CD4-positive, alpha-beta T cell treated with Interleukin-15 for 4 hours (primary cell): ENCODE measurements at regions not wholly inside any gene's neighbourhood (a gene's known extent, or its start where the extent isn't known, plus 50 kb on each side); places are given as distances from the start of the nearest gene placed in this dataset.

Source experiments
- DNase-seq: peaks from one replicate; pipeline ENCODE4 v3.0.0-alpha.2; 2020; ENCODE audit warnings: low spot score

DNA sequence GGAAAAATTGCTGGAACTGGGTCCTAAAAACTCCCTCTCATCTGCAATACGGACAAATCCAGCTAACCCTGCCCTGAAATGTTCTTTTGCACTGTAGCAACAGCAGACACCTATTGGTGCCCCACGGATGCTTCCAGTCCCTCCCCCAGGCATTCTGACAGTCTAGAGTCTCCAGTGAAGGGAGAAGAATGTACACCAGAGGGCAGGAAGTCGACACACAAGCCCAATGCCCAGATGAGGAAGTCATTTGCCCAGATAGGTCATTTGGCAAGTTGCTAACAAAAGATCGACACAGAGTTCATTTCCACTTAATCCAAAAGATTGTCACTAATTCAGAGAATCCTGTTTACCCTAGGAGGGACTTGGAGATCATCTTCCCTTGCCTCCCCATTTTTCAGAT, 293.0 kb upstream of the PRDM1 start:
- peak; percentile 14 for DNase-seq

DNA sequence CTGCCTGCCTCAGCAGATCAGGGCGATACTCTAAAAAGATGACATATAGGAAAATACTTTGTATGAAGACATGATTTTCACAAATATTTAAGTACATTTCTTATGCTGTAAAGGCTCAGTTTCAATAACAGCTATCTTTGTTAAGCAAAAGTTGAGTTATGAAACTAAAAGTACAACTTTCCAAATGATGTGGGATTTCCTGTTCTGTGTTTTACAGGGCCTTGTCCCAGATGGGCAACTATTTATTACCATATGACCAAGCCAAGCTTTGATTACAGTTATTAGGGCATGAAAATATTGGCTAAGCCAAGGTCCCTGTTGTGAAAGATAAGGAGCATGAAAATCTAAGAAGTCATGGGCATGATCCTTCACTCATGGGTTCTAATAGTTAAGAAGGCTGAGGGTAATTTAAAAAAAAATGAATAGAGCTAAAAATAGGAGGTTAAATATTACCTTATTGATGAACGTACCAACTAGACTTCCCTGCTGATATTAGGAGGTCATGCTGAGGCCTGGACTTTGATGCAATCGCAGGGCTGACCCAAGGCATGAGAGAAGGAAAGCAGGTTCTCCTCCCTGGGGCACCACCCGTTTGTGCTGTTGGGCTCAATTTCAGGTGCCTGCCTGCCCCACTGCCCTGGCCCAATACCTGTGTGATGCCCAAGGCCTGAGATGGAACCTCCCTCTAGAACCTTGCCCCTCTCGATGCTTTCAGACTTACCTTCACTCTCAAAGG, 294.4 kb upstream of the PRDM1 start:
- no peak for DNase-seq

DNA sequence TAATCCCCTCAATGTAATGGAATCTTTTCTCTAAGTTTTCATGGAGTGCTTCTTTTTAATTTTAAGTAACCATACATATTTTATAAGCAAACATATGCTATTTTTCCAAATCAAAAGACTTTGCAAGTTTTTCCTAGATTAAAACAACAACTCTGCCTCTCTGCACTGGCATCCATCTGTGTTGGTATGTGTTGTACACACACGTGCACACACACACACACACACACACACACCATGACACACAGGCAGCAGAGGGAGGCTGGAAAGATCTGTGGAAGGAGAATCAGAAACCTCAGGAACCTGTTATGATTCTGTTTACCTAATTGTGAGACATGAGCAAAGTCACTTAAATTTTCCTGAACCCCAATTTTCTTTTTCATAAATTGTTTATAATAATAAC, 295.0 kb upstream of the PRDM1 start:
- DNase-seq, result no peak

DNA sequence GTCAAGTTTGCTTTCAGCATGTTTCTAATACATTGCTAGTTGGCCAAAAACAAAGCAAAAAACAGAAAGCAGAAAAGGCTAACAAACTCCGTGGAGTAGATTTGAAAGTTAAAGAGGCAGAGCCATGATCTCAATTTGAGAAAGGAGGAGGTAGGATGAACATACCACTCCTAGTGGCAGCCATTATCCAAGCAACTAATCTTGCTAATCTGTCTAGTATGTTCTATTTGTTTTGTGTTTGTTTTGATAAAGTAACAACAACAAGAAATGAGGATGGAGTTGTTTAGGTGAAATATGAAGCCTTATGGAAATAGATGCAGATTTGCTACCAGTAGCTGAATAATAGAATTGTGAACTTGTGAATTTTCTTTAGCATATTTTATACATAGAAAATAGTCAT, 295.5 kb upstream of the PRDM1 start:
- no peak for DNase-seq

DNA sequence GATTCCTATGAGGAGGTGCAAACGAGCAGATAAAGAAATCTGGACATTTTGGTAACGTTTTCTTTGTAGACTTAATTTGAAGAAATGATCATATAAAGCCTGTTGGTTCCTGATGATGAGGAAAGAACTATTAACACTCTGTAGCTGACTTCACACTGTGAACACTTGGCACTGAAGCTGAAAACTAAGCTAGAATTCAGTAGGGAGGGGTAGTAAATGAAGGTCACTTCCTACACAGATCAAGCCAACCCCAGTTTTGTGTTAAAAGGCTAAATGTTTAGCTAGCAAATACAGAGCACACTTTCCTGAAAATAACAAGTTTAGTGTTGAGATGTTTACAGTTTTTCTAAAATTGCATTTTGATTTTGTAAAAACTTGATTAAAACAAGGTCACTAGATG, 296.2 kb upstream of the PRDM1 start:
- DNase-seq, result no peak

DNA sequence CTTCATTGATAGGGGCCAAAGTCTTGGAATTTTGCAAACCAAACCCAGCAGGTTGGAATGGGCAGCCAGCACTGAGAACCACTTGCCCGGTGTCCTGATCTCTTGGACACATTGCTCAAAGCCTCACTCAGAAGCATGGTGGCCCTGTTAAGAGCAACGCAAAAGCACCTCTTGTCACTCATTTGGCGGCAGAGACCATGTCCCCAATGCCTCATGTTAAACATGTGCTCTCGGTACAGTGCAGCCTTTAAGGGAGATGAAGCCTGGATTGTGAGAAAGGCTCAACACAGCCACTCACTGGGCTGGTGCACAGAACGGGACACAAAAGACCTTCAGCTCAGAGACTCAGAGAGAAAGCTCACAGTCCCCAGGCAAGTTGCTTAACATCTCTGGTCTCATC, 298.4 kb upstream of the PRDM1 start:
- no peak for DNase-seq

DNA sequence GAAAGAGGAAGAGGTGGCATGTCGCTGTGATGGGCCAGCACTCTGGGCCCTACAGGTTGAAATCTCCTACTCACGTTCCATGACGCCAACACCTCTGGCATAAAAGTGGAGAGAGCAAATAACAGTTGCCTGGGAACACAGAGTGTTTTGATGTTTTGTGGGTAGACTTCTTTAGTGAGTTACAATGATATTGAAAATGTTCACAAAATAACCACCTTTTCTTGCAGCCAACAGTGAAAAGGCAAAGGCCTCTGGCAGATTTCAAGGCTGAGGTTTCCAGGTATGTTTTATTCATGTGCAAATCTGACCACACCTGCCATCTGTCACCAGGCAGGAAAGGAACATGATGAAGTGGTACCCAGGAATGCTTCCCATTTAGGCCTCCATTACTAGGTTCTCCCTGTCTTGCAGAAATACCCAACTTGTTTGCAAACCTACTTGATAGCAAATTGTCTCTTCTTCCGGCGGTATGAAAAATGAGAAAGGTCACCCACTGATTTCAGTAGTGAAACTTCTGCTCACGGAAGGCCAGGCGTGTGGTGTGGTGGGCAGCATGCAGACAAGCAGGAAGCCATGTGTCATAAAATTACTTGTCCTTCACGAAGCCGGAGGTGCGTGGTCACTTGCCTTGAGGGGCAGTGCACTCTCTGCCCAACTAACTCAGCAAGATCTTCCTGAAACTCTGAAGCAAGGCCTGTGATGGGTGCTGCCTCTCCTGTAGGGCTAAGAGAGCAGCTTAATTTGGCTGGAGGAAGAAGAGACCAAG, 299.1 kb upstream of the PRDM1 start:
- no peak for DNase-seq

DNA sequence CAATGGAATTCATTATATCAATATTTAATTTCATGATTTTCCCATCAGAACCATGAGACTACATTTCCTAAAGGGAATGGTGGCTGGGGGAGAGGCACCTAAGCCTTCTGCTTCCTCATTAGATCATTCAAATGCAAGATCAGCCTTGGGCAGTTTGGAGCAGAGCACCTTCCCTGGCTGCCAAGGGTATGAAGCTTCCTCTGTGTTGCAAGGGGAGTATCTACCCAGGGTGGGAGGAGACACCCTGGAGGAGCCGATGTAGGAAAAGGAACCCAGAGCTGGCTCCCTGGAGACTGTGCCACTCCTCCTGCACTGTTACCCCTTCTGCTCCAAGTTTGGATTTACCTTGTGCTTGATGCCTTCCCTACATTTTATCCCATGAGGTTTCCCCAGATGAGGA, 299.7 kb upstream of the PRDM1 start:
- DNase-seq, result no peak

DNA sequence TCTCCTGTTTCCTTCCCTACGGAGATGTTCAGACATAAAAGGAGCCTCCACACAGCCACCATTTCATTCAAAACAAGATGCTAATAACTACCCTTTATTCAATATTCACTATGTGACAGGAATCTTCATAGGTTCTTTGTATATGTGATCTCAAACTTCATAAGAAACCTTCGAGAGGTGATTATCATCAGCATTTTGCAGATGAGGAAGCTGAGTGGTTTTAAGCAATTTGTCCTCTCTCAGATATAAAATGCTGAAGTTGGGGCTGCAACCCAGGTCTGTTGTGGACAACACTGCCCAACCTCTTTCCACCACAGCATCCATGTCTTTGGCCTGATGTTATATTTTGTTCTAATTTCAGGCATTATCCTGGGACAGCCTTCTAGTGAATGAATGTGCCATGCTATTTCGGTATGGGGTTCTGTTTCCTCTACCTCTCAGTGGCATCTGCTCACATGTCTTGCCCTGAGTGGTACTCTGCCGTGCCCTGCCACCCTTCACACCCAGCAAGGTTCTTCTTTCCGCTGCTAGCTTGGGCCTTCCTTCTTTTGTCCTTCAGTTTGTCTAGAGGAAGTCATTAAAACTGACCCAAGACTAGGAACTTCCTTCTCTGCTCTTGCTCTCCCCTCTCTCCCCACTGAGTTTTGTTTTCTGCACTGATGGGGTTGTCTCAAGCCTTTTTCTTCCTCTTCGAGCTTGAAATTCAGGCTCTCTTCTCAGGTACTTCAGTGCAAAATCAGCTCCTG, 300.9 kb upstream of the PRDM1 start:
- no peak for DNase-seq

DNA sequence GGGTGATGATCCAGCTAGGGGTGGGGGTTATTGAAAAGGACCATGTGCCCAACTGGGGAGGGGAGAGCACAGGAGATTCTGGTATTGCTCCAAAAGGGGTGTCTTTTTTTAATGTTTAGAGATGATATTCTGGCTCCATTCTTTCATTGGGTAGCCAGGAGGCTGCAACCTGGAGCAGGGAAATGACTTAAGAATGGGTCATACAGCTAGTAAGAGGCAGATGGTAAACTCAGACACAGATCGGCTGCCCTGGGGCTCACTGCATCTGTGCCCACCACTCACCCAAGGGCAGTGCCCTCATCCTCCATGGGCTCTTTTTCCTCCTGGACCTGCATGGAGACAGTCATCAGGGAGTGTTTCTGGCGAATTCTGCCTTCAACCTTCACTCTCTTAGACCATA, 302.0 kb upstream of the PRDM1 start:
- no peak for DNase-seq

DNA sequence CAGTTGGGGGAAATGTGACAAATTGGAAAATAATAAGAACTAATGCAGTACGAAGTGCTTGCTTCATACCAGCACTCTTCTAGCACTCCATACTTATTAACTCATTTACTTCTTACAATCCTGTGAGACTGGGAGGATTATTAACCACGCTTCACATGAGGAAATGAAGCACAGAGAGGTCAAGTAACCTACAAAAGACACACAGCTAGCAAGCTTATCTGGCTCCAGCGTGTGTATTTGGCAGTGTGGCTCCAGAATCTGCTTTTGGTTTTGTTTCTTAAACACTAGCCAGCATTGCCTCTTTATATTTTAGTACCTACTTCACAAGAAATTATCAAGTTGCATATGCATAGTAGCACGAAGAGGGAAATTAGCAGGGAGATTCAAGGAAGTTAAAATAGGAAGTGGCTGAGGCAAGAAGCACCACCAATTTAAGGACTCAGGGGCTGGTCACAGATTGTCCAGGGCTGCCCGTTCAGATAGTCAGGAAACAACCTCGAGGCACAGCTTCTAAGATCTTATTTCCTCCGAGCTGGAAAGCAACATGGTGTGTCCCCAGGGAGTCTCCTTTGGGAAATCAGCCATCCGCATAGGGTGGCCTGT, 302.7 kb upstream of the PRDM1 start:
- DNase-seq, result no peak

DNA sequence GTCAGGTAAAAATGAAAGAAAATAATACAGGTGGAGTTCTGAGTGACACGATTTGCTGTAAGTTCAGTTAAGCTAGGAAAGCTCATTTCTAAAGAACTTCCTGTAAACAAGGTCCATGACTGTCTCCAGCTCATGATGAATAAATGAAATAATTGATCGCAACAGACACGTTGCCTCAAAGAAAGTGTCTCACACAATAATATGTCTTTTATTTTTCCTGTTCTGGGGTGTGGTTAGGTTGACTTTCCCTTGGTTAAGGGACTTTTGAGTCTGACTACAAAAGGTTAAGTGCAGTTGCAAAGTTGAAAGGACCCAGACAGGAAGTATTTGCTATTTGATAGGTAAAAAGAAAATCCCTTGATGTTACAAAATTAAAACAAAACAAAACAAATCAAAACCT, 304.2 kb upstream of the PRDM1 start:
- DNase-seq, result peak; percentile 55

DNA sequence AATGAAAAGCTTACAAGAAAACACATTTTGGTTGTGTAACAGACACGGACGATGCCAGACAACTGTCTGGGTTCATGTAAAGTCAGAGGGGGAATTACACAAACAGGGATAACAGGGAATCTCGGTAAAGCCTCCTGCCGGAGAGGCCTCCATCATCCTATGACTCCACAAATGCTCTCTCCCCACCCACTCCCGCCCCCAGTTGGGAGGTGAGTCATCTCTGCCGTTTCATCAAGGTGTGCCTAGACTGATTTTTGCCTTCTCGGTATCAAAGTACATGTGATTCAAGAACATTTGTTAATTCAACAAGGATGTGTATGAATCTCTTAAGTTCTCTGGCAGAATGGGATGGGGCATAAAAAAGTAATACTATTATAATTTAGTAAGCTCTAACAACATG, 304.9 kb upstream of the PRDM1 start:
- peak; percentile 51 for DNase-seq

DNA sequence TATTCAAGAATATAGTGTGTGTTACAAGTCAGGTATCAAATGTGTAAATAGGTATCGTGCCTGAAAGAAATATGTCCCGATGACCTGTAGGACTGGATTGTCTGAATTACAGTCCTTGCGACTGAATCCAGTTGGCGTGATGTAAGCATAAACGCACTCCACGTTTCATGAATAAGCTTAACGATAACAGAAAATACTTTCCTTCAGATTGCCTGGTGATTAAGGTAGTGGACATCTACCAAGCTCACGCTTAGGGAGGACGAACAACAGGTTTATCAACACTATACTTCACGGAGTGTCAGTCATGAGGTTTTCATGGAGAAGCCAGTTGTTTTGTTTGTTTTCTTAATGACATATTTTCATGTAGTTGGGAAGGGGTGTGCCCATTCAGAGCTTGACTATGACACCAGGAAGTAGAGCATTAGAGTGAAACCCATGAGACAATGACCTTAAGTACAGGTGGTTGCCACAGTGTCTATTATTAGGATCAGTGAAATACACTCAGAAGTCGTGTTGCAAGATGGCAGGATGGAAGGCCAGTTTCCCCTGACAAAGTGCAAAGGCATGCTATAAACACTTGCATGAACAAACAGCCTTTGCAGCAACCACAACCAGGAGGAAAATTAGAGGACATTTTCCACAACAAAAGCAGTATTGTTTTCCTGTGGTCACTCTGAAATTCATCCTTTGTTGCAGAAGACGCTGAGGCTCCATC, 305.8 kb upstream of the PRDM1 start:
- DNase-seq, result no peak

DNA sequence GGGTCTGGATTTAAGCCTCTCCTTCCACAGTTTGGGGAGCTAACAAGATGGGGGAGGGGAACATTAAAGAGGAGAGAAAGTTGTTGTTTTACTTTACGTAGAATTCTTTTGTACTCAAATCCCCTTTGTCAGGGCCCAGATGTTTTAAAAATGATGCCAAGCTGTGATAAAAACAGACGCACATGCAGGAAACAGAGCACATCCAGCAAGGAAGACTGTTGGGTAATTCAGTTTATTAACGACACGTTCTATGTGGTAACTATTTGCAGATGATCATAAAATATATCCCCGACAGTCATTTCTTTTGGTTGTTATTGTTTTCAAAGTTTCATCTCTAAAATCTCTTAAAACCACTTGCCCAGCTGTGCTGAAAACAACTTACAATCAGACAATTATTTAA, 307.0 kb upstream of the PRDM1 start:
- DNase-seq, result no peak

DNA sequence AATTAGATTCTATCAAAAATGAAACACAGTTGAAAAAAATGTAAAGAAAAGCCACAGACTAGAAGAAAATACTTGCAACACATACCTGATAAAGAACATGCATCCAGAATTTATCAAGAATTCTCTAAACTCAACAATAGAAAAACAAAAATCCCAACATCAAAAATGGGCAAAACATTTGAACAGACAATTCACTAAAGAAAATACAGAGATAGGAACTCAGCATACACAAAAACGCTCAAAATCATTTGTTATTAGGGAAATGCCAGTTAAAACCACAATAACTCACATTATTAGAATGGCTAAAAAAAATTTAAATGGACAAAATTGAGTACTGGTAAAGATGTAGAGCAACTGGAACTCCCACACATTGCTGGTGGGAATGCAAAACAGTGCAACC, 311.0 kb upstream of the PRDM1 start:
- no peak for DNase-seq

DNA sequence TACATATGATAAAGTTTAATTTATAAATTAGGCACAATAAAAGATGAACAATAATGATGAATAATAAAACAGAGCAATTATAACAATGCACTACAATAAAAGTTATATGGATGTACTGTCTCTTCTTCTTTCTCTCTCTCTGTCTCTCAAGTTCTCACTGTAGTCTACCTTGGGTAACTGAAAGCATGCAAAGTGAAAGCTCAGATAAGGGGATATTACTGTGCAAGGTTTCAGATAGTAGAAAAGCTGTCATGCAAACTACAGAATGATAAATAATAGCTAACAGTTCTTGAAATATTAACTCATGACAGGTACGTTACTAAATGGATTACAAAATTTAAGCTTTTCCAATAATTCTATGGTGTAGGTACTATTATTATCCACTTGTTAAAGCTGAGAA, 311.9 kb upstream of the PRDM1 start:
- no peak for DNase-seq

DNA sequence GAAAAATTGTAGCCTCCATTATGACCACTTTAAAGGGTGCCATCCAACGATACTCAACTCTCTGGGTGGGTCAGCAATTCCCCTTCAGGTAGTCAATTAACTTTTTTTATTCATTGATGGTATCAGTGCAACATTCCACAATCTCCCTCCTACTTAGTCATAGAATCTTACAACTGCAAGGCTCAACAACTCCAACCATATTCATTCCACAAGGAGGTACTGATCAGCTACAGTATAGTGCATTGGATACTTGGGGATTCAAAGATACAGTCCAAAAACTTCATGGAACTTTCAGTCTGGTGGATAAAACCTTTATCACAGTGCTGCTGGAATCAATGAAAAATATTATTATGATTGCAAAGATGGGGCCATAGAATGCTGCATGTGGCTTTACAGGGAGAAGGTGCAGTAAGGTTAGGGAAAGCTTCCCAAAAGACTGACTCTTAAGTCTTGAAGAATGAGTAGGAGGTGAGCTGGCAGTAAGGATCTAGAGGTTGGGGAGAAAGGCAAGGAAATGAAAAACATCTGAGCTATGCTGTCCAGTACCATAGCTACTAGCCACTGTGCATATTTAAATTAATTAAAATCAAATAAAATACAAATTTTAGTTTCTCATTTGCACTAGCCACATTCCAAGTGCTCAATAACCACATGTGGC, 314.7 kb upstream of the PRDM1 start:
- DNase-seq, result no peak

DNA sequence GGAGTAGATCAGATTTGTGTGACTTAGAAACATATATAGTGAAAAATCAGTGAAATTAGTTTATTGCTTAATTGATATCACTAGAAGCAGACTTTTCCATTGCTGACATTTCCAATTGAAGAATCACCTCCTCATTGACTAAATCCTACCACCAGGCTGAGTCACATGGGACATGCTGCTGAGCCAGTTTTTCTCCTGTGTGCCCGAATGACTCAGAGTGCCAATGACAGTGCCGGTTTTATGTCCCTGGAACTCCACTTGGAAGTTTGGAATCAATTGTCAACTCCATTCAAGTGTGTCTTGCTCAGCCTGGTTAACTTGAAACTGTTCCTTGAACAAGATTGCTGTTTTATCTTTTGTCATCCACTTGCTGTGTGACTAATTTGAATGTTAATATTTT, 316.1 kb upstream of the PRDM1 start:
- DNase-seq, result no peak

DNA sequence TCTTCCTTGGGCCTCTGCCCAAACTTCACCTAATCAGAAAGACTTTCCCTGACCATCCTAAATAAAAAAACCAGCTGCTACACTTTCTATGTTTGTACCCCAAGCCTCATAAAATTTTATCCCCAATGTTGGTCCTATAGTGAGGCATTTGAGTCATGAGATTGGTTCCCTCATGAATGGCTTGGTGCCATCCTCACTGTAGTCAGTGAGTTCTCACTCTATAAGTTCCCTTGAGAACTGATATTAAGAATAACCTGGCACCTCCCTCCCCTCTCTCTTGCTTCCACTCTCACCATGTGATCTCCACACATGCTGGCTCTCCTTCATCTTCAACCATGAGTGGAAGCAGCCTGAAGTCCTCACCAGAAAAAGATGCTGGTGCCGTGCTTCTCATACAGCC, 316.9 kb upstream of the PRDM1 start:
- no peak for DNase-seq

DNA sequence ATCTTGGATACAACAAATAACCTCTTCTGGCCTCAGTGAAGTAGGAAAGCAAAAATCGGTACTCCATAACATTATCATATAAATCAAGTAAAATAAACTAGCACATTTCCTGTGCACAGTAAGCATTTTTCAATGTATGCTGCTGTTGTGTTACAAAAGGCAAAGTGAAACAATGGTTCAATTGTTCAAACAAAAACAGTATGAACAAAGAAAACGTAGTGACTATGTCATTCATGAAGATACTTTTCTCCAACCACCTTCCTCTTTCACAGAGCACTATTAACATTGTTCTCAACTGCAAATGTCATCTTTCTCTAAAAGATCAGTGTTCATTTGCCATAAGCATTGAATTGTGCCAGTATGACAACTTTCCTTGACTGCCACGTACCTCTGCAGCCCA, 318.6 kb upstream of the PRDM1 start:
- no peak for DNase-seq

DNA sequence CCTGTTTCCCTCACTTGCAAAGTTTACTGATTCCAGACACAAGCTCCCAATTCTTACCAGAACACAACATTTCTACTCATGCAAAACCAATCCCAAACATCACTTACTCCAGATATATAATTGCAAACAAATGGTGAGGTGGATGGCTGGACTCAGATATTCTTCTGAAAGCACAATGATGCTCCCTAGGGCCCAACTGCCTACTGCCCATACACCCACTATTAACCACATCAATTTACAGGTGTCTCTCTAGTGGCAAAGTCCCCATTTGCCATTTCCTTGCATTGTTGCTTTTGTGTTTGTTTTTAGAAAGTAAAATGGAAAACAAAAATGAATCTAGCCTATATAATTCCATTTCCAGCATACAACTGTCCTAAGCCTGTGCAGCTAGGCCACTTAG, 320.9 kb upstream of the PRDM1 start:
- DNase-seq, result no peak
